HG03108 (cell line): ENCODE measurements at regions not wholly inside any gene's neighbourhood (a gene's known extent, or its start where the extent isn't known, plus 50 kb on each side); places are given as distances from the start of the nearest gene placed in this dataset.

Experiments
- ATAC-seq: cut with Tn5 transposase; IDR thresholded peaks from one replicate; pipeline ENCODE4 v1.9.1; 2021; ENCODE audit warnings: moderate library complexity; ENCODE audit not compliant: unreplicated experiment

GRCh38 chr12:13451776-13452175 is 255.2 kb downstream of the EMP1 start:
- ATAC-seq = no peak

GRCh38 chr12:13450231-13451080 is 253.9 kb downstream of the EMP1 start:
- ATAC-seq = no peak

- ATAC-seq = no peak
These were observed 247.6 kb downstream of the EMP1 start for GRCh38 chr12:13444076-13444475.

- no peak for ATAC-seq
These were observed 247.0 kb downstream of the EMP1 start for GRCh38 chr12:13443498-13443897.

GRCh38 chr12:13443028-13443427 is 246.5 kb downstream of the EMP1 start:
- ATAC-seq = no peak

GRCh38 chr12:13442457-13442856 is 245.9 kb downstream of the EMP1 start:
- ATAC-seq = no peak

- ATAC-seq = no peak
These were observed 244.3 kb downstream of the EMP1 start for GRCh38 chr12:13440844-13441243.

- no peak for ATAC-seq
These were observed 241.0 kb downstream of the EMP1 start for GRCh38 chr12:13437541-13437940.

GRCh38 chr12:13436696-13437391 is 240.3 kb downstream of the EMP1 start:
- no peak for ATAC-seq

GRCh38 chr12:13436182-13436581 is 239.7 kb downstream of the EMP1 start:
- no peak for ATAC-seq

- ATAC-seq = no peak
These were observed 238.9 kb downstream of the EMP1 start for GRCh38 chr12:13435235-13435933.

- no peak for ATAC-seq
These were observed 237.2 kb downstream of the EMP1 start for GRCh38 chr12:13433768-13434167.

GRCh38 chr12:13431041-13431440 is 234.5 kb downstream of the EMP1 start:
- no peak for ATAC-seq

GRCh38 chr12:13428538-13429265 is 232.2 kb downstream of the EMP1 start:
- no peak for ATAC-seq

- no peak for ATAC-seq
These were observed 229.2 kb downstream of the EMP1 start for GRCh38 chr12:13425766-13426165.

GRCh38 chr12:13422291-13422690 is 225.8 kb downstream of the EMP1 start:
- ATAC-seq = no peak

GRCh38 chr12:13417516-13417915 is 221.0 kb downstream of the EMP1 start:
- no peak for ATAC-seq

- no peak for ATAC-seq
These were observed 214.8 kb downstream of the EMP1 start for GRCh38 chr12:13411287-13411686.

GRCh38 chr12:13405961-13406703 is 209.6 kb downstream of the EMP1 start:
- no peak for ATAC-seq
